ENCODE measurements at regions not wholly inside any gene's neighbourhood (a gene's known extent, or its start where the extent isn't known, plus 50 kb on each side); places are given as distances from the start of the nearest gene placed in this dataset.

GRCh38 chr18:56298935-56299334, 339.5 kb downstream of the TXNL1 start:
- Histone ChIP-seq H3K27ac (no peak overlapping the region), H3K9me3 (no peaks in the 10 kb centered on the region), H3K4me3 (no peak overlapping the region), H3K4me1 (no peaks in the 10 kb centered on the region), H3K36me3 (ENCODE audit: insufficient read depth in 1 of 2, low read depth in 1 of 2) (no peaks in the 10 kb centered on the region), H3K27me3 (ENCODE audit: insufficient read depth in 3 of 3, low read length in 2 of 3) (no peaks in the 10 kb centered on the region)
- no peak for DNase-seq
- TF ChIP-seq CTCF (IDR thresholded peaks at IDR 0.05), result no peak
- WGBS, 3 donors, result 87 to 98% (median 95%) methylated on average over 1 of the region's 1 CpG
- intact Hi-C loops (cut with DNase I), result no loop called here
- no peak for ATAC-seq

- Histone ChIP-seq H3K27me3 (ENCODE audit: insufficient read depth in 3 of 3, low read length in 2 of 3) (no peaks in the 10 kb centered on the region), H3K36me3 (ENCODE audit: insufficient read depth in 1 of 2, low read depth in 1 of 2) (no peaks in the 10 kb centered on the region), H3K27ac (no peak overlapping the region), H3K4me3 (no peak overlapping the region), H3K4me1 (no peaks in the 10 kb centered on the region), H3K9me3 (no peaks in the 10 kb centered on the region)
- no peak for TF ChIP-seq CTCF (IDR thresholded peaks at IDR 0.05)
- DNase-seq (no peak), ATAC-seq (no peak)
- WGBS, 3 donors, result 94 to 96% (median 95%) methylated on average over 3 of the region's 3 CpGs
- intact Hi-C loops (cut with DNase I), result no loop called here
These were observed 342.0 kb downstream of the TXNL1 start for GRCh38 chr18:56296381-56296780.

GRCh38 chr18:56294484-56295183, 343.8 kb downstream of the TXNL1 start:
- ATAC-seq (no peak), DNase-seq (no peak)
- WGBS, 3 donors, result 81 to 93% (median 90%) methylated on average over 5 of the region's 5 CpGs
- Histone ChIP-seq H3K36me3 (ENCODE audit: insufficient read depth in 1 of 2, low read depth in 1 of 2) (no peaks in the 10 kb centered on the region), H3K27ac (no peak overlapping the region), H3K27me3 (ENCODE audit: insufficient read depth in 3 of 3, low read length in 2 of 3) (no peaks in the 10 kb centered on the region), H3K4me1 (no peaks in the 10 kb centered on the region), H3K4me3 (no peak overlapping the region), H3K9me3 (no peaks in the 10 kb centered on the region)
- intact Hi-C loops (cut with DNase I), result no loop called here
- TF ChIP-seq CTCF (IDR thresholded peaks at IDR 0.05), result no peak

GRCh38 chr18:56291294-56291693, 347.1 kb downstream of the TXNL1 start:
- Histone ChIP-seq H3K27ac (no peak overlapping the region), H3K4me3 (no peak overlapping the region), H3K9me3 (no peaks in the 10 kb centered on the region), H3K27me3 (ENCODE audit: insufficient read depth in 3 of 3, low read length in 2 of 3) (no peaks in the 10 kb centered on the region), H3K4me1 (no peaks in the 10 kb centered on the region), H3K36me3 (ENCODE audit: insufficient read depth in 1 of 2, low read depth in 1 of 2) (no peaks in the 10 kb centered on the region)
- 55 to 61% (median 59%) methylated on average over 4 of the region's 4 CpGs for WGBS, 3 donors
- DNase-seq (no peak), ATAC-seq (no peak)
- intact Hi-C loops (cut with DNase I), result no loop called here
- no peak for TF ChIP-seq CTCF (IDR thresholded peaks at IDR 0.05)

- ATAC-seq (no peak), DNase-seq (no peak)
- H3K36me3 ChIP-seq (ENCODE audit: insufficient read depth in 1 of 2, low read depth in 1 of 2), result no peaks in the 10 kb centered on the region
- no peak overlapping the region for H3K4me3 ChIP-seq
- 29 to 63% (median 40%) methylated on average over 2 of the region's 2 CpGs for WGBS, 3 donors
- intact Hi-C loops (cut with DNase I), result no loop called here
- H3K4me1 ChIP-seq, result no peaks in the 10 kb centered on the region
- no peak for TF ChIP-seq CTCF (IDR thresholded peaks at IDR 0.05)
- no peak overlapping the region for H3K27ac ChIP-seq
- no peaks in the 10 kb centered on the region for H3K27me3 ChIP-seq (ENCODE audit: insufficient read depth in 3 of 3, low read length in 2 of 3)
- no peaks in the 10 kb centered on the region for H3K9me3 ChIP-seq
These were observed 349.0 kb downstream of the TXNL1 start for GRCh38 chr18:56289381-56289780.

Data from psoas muscle (tissue), 7 donors.